ENCODE measurements at regions not wholly inside any gene's neighbourhood (a gene's known extent, or its start where the extent isn't known, plus 50 kb on each side); places are given as distances from the start of the nearest gene placed in this dataset.

DNA sequence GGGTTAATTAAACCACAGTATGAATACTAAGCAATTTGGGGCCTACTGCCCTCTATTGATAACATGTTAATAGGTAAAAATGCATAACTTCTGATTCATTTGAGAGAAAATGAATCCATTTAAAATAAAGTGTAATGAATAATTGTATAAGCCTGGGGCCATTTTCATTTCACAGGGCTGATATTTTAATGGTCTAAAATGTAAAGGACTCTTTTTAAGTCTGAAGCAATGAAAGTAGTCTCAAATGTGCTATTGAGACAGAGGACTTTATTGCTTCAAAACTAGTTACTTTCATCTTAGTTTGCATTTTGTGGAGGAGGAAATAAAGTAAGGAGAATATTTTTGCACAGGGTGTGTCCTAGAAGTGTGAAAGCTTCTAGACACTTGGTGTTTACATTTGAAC lies 155.4 kb downstream of the TLR5 start:
- TF ChIP-seq MAX (IDR thresholded peaks at IDR 0.05) (no peak), YY1 (IDR thresholded peaks at IDR 0.05; ENCODE audit: low read depth) (no peak), CEBPB (IDR thresholded peaks at IDR 0.05) (no peak), EP300 (IDR thresholded peaks at IDR 0.05; ENCODE audit: borderline replicate concordance) (no peak), ZBTB7A (IDR thresholded peaks at IDR 0.05; ENCODE audit: low read depth) (no peak), EGR1 (IDR thresholded peaks at IDR 0.05) (no peak), TCF12 (IDR thresholded peaks at IDR 0.05; ENCODE audit: low read depth) (no peak), NFIC (IDR thresholded peaks at IDR 0.05) (no peak), REST (IDR thresholded peaks at IDR 0.05; ENCODE audit: low read depth) (no peak), CREB1 (IDR thresholded peaks at IDR 0.05; ENCODE audit: low read depth) (no peak), TAF1 (IDR thresholded peaks at IDR 0.05; ENCODE audit: low read depth) (no peak), TEAD4 (IDR thresholded peaks at IDR 0.05) (no peak)

DNA sequence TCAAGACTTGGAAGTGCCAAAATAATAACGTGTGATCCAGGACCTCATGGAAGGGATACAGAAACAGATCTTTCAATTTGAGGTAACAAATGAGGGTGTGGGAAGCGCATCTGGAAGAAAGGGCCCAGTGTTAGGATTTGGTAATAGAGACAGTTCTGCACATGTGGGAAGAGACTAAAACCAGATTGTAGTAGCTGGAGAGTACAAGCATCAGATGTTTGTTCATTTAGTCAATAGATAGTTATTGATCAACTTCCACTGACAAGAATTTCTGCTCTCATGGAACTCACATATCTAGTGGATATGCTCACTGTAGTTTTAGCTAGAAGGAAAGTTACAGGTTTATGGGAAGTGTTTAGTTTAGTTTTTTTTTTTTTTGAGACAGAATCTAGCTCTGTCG lies 153.6 kb downstream of the TLR5 start:
- TF ChIP-seq FOXM1 (IDR thresholded peaks at IDR 0.05; ENCODE audit: borderline replicate concordance, low read depth): no peak
- TF ChIP-seq MAX (IDR thresholded peaks at IDR 0.05): no peak
- TF ChIP-seq EP300 (IDR thresholded peaks at IDR 0.05; ENCODE audit: borderline replicate concordance): no peak
- TF ChIP-seq ZBTB7A (IDR thresholded peaks at IDR 0.05; ENCODE audit: low read depth): no peak
- TF ChIP-seq YY1 (IDR thresholded peaks at IDR 0.05; ENCODE audit: low read depth): no peak
- TF ChIP-seq REST (IDR thresholded peaks at IDR 0.05; ENCODE audit: low read depth): no peak
- no peak for TF ChIP-seq CEBPB (IDR thresholded peaks at IDR 0.05)
- TF ChIP-seq RAD21 (IDR thresholded peaks at IDR 0.05; ENCODE audit: low read depth): no peak
- TF ChIP-seq TEAD4 (IDR thresholded peaks at IDR 0.05): no peak
- no peak for TF ChIP-seq TAF1 (IDR thresholded peaks at IDR 0.05; ENCODE audit: low read depth)
- TF ChIP-seq, protein P1, sequence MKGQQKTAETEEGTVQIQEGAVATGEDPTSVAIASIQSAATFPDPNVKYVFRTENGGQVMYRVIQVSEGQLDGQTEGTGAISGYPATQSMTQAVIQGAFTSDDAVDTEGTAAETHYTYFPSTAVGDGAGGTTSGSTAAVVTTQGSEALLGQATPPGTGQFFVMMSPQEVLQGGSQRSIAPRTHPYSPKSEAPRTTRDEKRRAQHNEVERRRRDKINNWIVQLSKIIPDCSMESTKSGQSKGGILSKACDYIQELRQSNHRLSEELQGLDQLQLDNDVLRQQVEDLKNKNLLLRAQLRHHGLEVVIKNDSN (IDR thresholded peaks at IDR 0.05): no peak
- TF ChIP-seq TCF12 (IDR thresholded peaks at IDR 0.05; ENCODE audit: low read depth): no peak
- TF ChIP-seq CREB1 (IDR thresholded peaks at IDR 0.05; ENCODE audit: low read depth): no peak

- no peak for TF ChIP-seq RAD21 (IDR thresholded peaks at IDR 0.05; ENCODE audit: low read depth)
- TF ChIP-seq FOXM1 (IDR thresholded peaks at IDR 0.05; ENCODE audit: borderline replicate concordance, low read depth): no peak
- no peak for TF ChIP-seq CREB1 (IDR thresholded peaks at IDR 0.05; ENCODE audit: low read depth)
- TF ChIP-seq TCF12 (IDR thresholded peaks at IDR 0.05; ENCODE audit: low read depth): no peak
- no peak for TF ChIP-seq YY1 (IDR thresholded peaks at IDR 0.05; ENCODE audit: low read depth)
- TF ChIP-seq ZBTB7A (IDR thresholded peaks at IDR 0.05; ENCODE audit: low read depth): no peak
- no peak for TF ChIP-seq MAX (IDR thresholded peaks at IDR 0.05)
- TF ChIP-seq TEAD4 (IDR thresholded peaks at IDR 0.05): no peak
- TF ChIP-seq CEBPB (IDR thresholded peaks at IDR 0.05): no peak
- no peak for TF ChIP-seq NFIC (IDR thresholded peaks at IDR 0.05)
- TF ChIP-seq, protein P1 (IDR thresholded peaks at IDR 0.05): no peak
- TF ChIP-seq REST (IDR thresholded peaks at IDR 0.05; ENCODE audit: low read depth): no peak
- TF ChIP-seq EP300 (IDR thresholded peaks at IDR 0.05; ENCODE audit: borderline replicate concordance): no peak
These were observed 151.9 kb downstream of the TLR5 start for GRCh38 chr1:222991177-222991576.

DNA sequence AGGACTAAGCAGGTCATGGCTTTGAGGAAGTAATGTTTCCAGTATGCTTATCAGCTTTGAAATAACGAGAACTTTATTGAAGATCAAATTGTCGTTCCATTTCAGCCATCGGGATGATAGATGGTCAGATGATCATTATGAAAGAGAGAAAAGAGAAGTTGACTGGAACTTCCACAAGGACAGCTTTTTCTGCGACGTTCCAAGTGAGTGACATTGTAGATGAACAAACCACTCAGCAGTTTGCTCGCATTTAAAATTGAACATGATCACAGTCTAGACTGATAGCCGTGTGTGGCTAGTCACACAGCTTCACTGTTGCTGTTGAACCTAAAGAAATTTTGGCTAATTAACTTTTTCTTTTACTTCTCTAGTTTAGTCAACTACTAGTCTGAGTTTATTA lies 151.1 kb downstream of the TLR5 start:
- no peak for TF ChIP-seq CREB1 (IDR thresholded peaks at IDR 0.05; ENCODE audit: low read depth)
- no peak for TF ChIP-seq TCF12 (IDR thresholded peaks at IDR 0.05; ENCODE audit: low read depth)
- TF ChIP-seq MAX (IDR thresholded peaks at IDR 0.05): no peak
- no peak for TF ChIP-seq TAF1 (IDR thresholded peaks at IDR 0.05; ENCODE audit: low read depth)
- TF ChIP-seq, protein P1 (IDR thresholded peaks at IDR 0.05): no peak
- TF ChIP-seq RAD21 (IDR thresholded peaks at IDR 0.05; ENCODE audit: low read depth): no peak
- no peak for TF ChIP-seq EGR1 (IDR thresholded peaks at IDR 0.05)
- TF ChIP-seq NFIC (IDR thresholded peaks at IDR 0.05): no peak
- TF ChIP-seq TEAD4 (IDR thresholded peaks at IDR 0.05): no peak
- TF ChIP-seq FOXM1 (IDR thresholded peaks at IDR 0.05; ENCODE audit: borderline replicate concordance, low read depth): no peak
